GM19463 (cell line): ENCODE measurements at regions not wholly inside any gene's neighbourhood (a gene's known extent, or its start where the extent isn't known, plus 50 kb on each side); places are given as distances from the start of the nearest gene placed in this dataset.

ENCODE experiments used
- ATAC-seq: cut with Tn5 transposase; IDR thresholded peaks from one replicate; pipeline ENCODE4 v1.9.1; 2021; ENCODE audit warnings: mild to moderate bottlenecking, moderate library complexity; ENCODE audit not compliant: unreplicated experiment

DNA sequence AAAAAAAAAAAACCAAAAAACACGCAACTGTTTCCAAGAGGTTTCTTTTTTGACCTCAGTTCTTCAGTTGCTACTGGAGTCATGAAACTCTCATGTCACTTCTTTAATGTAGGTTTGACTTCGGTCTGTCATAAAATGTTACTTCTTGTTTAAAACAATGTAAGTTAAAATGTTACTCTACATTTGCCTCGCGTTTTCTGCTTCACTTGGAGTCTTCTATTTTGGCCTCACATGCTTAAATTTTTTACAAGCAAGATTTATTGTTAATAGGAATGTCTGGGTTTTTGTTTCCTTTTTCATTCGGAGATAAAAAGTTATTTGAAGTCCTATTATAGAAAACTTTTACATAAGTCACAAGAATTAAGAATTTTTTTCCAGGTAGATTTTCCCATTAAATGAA is 880.2 kb downstream of the LTN1 start:
- no peak for ATAC-seq

DNA sequence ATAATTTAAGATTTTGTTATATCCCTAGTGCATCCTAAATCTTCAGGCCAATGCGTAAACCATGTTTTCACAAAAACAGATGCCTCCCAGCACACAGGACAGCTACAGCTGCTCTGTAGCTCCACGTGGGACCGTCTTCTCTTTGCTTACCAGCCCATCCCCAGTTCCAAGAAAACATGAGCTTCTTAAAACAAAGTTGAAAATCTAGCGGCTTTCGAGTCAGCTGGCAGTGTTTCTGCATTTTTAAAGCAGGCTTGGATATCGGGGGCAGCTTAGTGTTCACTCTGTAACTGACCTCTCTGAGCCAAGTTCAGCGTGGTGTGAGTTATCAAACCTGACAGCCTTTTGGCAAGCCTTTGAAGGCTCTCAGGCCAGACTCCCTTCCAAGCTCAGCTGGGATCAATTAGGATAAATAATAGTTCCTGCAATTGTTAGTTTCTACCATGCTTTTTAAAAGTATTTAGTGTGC is 881.5 kb downstream of the LTN1 start:
- ATAC-seq = no peak

DNA sequence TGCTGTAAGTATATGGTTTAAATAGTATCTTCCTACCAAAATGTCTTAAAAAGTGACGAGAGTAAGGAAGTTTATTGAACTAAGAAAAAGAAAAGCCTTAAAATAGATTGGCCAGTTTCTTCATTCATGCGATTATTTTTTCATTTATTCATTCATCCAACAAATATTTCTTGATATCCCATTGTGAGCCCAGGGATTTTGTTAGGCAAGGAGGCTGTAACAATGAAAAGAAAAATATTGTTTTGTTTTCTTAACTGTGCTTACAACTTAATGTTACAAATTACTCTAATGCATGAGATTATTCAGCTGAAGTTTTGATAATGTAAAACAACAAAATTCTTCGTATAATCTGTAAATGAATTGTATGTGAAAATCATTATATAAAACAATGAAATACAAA is 882.0 kb downstream of the LTN1 start:
- no peak for ATAC-seq

DNA sequence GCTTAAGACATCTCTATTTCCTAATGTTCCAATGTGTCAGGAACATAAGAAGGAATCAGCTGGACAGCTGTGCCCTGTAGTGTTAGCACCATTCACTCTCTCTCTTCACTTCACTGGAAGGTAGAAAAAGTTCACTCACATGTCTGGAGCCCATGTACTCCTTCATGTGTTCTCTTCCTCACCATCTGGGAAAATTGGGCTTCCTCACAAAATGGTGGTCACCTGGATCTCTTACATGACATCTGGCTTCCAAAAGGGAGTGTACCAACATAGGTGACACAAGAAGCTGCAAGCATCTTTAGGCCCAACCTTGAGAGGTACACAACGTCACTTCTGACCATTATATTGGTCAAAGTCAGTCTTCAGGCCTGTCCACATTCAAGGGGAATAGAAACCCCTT is 882.6 kb downstream of the LTN1 start:
- no peak for ATAC-seq

DNA sequence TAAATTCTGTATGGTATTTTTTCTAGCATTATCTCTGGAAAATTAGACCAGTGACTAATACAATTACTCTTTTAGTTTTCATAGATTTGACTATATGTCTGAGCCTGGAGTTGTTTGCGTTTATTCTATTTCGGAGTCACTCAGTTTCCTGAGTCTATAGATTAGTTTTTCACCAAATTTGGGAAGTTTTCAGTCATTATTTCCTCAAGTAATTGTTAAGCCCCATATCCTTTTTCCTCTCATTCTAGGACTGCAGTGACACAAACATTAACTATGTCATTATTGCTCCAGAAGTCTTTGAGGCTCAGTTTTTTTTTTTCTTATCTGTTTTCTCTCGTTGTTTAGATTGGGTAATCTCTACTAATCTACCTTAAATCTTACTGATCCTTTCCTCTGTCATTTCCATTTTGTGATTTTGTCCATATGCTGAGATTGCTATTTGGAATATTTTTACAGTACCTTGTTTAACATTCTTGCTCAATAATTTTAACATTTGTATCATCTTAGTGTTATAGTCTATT is 886.2 kb downstream of the LTN1 start:
- no peak for ATAC-seq

DNA sequence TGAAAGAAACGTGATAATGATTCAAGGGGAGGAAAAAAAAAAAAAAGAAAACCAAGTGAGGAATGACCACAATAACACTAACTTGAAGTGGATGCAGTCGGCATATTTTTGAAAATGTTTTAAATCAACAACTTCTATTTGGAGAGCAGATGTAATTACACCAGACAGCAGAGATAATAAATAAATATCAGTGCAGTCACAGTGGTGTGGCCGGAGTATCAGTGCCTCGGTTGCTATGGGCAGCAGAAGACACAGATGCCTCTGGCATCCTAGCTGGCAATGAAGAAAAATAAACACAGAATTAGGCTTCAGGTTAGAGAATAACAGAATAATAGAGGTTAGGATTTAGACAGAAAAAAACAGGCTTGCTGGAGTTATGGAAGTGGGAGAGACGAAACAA is 888.3 kb downstream of the LTN1 start:
- no peak for ATAC-seq

DNA sequence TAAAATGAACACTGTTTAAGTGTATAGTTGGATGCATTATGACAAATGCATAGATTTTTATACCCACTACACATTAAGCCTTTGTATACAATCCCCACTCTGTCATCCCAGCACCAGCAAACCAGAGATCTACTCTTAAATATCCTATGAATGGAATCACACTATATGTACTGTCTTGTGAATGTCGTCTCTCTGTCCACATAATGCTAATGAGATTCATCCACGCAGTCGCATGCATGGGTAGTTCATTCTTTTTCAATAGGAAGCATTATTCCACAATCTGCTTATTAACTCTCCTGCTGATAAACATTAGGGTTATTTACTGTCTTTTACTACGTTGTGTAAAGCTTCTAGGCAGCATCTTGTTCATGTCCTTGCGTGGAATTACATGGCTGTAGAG is 892.3 kb downstream of the LTN1 start:
- no peak for ATAC-seq

DNA sequence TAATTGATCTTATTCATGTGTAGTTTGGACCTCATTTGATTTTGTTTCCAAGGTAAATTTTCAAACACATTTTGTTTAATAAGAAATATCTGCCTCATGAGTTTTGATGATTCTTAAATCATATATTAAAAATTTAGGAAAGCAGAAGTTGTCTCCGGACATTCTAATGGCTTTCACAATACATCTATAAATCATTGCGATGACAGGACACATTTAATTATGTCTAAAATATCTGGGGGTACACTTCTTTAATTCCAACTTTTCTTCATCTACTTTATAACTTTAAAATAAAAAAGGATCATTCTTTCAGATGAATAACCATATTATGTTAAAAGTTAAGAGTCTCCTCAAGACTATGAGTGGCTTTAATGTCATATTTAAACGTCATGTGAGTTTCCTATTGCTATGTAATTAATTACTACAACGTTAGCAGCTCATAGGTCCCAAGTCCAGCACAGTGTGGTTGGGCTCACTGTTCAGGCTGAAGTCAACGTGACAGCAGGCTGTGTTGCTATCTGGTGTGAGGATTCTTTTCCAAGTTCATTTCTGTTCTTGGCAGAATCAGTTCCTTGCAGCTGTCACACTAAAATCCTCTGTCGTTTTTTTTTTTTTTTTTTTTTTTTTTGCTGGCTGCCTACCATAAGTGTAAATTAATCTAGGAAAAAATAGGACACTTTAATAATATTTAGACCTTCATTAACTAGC is 893.5 kb downstream of the LTN1 start:
- no peak for ATAC-seq

DNA sequence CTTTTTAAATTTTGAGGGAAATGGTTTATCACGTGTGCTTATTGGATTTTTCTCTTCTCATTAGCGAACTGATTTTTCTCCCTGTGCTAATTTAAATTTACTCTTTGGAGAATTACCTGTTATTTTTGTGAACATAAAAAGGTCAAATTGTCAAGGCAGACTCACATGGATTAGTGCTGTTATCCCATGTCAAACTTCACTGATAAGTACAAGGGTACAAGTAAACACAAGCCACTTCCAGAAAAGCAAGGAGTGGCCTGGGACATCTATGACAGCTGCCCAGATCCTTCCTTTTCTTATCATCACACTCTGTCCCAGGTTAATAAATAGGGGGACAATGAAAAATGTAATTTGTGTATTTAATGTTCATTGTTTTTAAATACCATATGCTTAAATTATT is 901.2 kb downstream of the LTN1 start:
- ATAC-seq = no peak

DNA sequence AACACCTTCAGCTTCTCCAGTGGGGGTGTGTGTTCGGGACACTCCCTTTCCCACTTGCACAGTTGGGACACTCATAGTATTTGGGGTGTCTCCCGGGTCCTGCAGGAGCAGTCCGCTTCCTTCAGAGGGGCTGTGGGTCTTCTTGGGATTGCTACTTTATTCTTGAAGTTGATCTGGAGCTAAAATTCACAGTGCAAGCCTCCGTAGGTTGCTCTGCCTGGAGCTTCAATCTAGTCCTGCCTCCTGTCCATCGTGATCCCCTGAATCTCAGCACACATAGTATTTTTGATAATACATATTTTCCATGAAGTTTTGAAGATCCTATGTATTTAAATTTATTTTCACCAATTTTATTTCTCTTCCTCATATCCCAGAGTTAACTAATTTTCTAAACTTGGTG is 902.1 kb downstream of the LTN1 start:
- ATAC-seq = no peak

DNA sequence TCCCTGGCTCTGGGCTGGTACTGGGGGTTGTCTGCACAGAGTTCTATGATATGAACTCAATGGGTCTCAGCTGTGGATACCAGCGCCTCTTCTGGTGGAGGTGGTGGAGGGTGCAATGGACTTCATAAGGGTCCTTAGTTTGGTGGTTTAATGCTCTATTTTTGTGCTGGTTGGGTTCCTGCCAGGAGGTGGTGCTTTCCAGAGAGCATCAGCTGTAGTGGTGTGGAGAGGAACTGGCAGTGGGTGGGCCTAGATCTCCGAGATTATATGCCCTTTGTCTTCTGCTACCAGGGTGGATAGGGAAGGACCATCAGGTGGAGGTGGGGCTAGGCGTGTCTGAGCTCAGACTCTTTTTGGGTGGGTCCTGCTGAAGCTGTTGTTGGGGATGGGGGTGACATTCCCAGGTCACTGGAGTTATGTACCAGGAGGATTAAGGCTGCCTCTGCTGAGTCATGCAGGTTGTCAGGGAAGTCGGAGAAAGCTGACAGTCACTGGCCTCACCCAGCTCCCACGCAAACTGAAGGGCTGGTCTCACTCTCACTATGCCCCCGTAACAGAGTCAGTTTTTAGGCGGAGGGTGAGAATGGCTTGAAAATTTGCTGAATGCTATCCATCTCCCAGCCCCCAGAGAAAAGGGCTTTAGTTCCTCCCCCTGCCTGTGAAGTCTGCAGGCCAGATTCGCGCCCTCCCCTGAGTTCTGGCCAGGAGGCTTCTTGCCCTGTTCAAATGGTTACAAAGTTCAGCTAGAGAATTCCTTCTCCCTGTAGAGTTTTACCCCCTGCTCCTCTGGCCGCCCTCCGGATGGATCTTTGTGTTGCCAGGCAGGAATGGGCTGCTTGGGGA is 902.9 kb downstream of the LTN1 start:
- ATAC-seq = no peak

DNA sequence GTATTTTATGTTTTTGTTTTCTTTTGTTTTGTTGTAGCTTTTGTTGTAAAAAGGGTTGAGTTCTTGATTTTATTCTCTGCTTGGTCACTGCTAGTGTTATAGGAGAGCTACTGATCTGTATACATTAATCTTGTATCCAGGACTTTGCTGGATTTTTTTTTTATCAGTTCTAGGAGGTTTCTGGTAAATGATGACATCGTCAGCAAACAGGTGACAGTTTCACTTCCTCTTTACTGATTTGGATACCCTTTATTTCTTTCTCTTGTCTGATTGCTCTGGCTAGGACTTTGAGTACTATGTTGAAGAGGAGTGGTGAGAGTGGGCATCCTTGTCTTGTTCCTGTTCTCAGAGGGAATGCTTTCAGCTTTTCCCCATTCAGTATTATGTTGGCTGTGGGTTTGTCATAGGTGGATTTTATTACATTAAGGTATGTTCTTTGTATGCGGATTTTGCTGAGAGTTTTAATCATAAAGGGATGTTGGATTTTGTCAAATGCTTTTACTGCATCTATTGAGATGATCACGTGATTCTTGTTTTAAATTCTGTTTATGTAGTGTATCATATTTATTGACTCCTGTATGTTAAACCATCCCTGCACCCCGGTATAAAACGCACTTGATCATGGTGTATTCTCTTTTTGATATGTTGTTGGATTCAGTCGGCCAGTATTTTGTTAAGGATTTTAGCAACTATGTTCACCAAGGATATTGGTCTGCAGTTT is 905.7 kb downstream of the LTN1 start:
- ATAC-seq = no peak

DNA sequence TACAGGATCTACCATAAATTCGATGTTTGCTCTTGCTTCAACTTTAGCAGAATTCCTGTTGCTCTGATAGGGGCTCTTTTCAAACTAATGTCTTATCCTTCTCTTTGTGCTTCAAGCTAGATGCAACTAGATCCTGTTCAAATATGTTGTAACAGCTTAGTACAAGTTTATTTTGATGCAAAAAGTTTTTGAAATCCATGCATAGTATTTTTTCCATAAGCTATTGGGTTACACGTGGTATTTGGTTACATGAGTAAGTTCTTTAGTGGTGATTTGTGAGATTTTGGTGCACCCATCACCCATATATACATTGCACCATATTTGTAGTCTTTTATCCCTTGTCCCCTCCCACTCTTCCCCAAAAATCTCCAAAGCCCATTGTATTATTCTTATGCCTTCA is 907.7 kb downstream of the LTN1 start:
- no peak for ATAC-seq

DNA sequence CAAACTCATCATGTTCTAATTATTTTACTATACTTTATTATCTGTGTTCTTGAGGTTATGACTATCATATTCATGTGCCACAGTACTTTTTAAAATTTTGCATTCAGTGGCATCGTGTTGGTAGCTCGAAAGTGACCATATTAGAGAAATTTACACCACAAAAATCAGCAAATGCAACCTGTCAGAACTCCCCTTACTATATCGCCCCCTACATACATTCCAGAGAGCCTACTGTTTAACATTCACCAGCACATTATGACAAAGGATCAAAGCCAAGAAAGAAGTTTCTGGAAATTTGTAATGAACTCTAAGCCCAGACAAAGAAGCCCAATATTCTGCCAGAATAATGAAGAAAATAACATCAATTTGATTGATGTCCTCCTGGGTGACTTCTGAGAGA is 909.3 kb downstream of the LTN1 start:
- no peak for ATAC-seq

DNA sequence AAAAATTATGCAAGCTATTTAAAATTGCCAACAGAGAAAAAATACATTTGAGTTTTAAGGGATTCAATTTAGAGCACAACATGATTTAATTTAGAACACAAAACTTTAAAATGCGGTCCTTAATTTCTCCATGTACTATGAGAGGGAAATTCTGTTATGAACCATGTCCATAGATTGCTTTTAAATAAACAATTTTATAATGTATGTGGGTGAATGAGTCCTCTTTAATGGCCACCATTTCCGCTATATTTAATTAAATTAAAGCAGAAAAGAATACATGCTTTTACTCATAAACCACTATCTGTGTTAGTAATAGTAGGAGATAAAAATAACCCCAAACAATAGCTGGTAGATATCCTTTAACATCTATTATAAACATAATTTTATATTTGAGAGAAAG is 914.6 kb downstream of the LTN1 start:
- ATAC-seq = no peak

DNA sequence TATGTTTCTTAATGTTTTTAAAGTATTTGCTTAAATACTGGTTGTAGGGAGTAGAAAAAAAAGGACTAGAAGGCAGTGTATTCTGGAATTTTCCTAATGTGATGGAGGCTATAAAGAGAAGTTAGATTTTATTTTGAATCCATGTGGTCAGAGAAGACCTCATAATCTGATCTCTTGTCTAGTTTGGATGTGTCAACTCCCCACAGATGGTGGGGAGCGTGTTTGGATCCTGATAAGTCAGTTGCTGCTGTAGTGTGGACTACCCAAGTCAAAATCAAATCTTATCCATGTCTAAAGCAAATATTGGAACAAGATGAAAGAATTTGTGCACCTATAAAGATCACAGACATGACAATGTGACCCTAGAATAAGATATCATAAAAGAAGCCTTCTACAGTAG is 918.0 kb downstream of the LTN1 start:
- ATAC-seq = no peak

DNA sequence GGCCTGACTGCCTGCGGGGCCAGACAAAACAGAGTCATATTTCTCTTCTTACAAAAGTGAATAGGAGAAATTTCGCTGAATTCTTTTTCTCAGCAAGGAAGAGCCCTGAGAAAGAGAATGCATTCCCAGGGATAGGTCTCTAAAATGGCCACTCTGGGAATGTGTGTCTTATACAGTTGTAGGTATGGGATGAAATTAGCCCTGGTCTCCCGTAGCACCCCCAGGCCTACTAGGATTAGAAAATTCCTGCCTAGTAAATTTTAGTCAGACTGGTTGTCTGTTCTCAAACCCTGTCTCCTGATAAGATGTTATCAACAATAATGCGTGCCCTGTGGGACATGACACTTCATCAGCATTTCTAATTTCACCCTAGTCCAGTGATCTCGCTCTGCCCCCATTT is 920.1 kb downstream of the LTN1 start:
- no peak for ATAC-seq

DNA sequence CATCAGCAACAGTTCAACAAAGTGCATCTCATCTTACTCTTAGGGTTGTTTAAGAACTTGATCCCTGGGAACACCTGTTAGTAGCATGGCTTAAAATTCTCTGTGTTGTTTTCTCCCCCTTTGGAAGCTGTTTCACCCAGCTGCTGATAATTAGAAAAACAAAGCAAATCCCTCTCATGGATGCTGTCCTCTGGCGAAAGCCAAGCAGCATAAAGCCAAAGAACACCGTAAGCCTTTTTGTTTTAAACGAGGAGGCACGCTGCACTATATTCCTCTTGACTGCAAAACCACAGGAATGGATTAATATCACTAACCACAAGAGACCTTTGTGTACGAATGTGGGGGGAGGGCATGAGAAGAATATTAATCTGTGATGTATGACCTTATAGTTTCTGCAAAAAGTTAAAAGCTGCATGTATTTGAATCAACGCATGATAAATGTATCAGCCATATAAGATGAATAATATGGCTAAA is 923.2 kb downstream of the LTN1 start:
- ATAC-seq = no peak

DNA sequence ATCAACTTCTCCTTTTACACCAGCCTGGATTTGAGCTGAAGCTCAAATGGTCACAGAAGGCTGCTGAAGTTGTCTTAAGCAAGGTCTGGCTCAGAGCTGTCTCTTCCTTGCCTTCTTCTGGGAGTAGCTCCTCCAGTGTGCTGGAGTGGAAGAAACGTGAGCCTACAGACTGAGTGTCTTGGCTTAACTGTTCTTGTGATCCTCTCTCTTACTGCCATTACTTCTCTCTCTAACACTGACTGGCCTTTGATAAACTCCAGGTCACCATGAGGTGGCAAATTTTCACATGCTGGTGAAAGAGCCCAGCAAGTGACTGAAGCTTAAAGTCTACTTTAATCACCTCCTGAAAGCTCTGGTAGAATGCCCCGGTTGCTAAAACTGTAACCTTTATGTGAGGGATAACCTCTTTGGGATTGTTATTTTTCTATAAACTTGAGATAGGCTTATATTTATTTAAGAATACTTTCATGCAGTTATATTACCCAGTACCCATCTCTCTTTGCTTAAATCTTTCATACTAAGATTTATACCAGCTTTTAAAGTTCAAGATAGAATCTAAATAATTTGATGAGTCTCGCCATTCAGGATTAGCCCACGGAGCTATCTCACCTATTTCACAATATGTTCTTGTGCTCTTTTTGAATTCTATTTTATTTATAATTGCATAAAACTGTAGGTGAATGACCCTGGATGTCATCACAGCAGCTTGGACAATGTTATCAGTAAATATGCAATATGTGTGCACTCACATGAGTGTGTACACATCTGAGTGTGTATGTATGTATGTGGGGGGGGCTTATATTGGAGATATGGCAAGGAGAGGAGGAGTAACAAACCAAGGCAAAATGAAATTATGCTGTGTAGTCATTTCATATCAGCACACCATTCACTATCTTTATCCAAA is 924.0 kb downstream of the LTN1 start:
- no peak for ATAC-seq

DNA sequence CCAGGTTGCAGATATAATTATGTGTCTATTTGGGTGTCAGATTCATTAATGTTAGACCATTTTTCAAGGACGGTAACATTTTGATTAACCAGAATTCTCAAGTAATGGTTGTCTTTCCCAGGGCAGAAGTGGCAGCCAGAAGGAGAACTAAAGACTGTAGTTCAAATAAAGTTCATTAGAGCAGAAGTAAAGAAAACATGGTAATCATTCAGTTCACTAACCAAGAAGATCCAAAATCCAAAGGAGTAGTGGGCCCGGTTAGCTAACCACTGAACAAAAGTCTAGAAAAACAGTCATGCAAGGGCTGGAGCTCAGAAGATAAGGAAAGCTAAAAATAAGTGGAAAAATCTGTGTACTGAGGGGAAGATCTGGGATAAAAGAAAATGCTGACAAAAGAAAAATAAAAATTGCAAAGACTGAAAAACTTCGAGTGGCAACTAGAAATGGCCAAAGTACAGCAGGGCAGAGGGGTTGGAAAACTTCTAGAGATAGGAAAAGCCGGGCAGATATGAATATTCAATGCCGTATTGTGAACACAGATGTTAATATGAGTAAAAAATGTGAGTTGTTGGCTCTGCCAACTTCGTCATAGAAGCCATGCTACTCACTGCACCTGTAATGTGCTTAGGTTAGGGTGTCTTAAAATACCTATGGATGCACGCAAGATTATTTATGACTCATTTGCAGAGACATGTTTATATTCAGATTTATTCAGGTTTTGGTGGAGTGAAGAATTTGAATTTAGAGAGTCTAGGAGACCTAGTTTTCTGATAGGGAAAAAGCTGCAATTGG is 925.9 kb downstream of the LTN1 start:
- no peak for ATAC-seq
